NCI-H128 (cell line): ENCODE measurements at regions not wholly inside any gene's neighbourhood (a gene's known extent, or its start where the extent isn't known, plus 50 kb on each side); places are given as distances from the start of the nearest gene placed in this dataset.
"Not testable (repeated sequence)": the region's sequence is repeated elsewhere in the genome, so short reads cannot be mapped to it uniquely, and the experiment has no call there.

Experiments
- DNase-seq: peaks from one replicate; lab custom pipeline; 2025; ENCODE audit not compliant: unreplicated experiment; lab: John Stamatoyannopoulos, UW

GRCh38 chr12:88855301-88855700 lies 275.0 kb upstream of the KITLG start:
- no peak for DNase-seq

GRCh38 chr12:88854260-88854659 lies 274.0 kb upstream of the KITLG start:
- no peak for DNase-seq

- DNase-seq, result not testable (repeated sequence)
These were observed 267.0 kb upstream of the KITLG start for GRCh38 chr12:88847246-88847645.

- no peak for DNase-seq
These were observed 264.2 kb upstream of the KITLG start for GRCh38 chr12:88844426-88844825.

GRCh38 chr12:88842314-88842713 lies 262.0 kb upstream of the KITLG start:
- no peak for DNase-seq

GRCh38 chr12:88839486-88839885 lies 259.2 kb upstream of the KITLG start:
- no peak for DNase-seq

- DNase-seq, result no peak
These were observed 255.9 kb upstream of the KITLG start for GRCh38 chr12:88836156-88836555.

GRCh38 chr12:88834226-88834625 lies 254.0 kb upstream of the KITLG start:
- no peak for DNase-seq

- no peak for DNase-seq
These were observed 253.4 kb upstream of the KITLG start for GRCh38 chr12:88833641-88834116.

GRCh38 chr12:88828537-88828936 lies 248.3 kb upstream of the KITLG start:
- not testable (repeated sequence) for DNase-seq

GRCh38 chr12:88820012-88820411 lies 239.7 kb upstream of the KITLG start:
- DNase-seq, result no peak

- DNase-seq, result no peak
These were observed 235.9 kb upstream of the KITLG start for GRCh38 chr12:88816201-88816600.

GRCh38 chr12:88814779-88815178 lies 234.5 kb upstream of the KITLG start:
- DNase-seq, result no peak

GRCh38 chr12:88812610-88813009 lies 232.3 kb upstream of the KITLG start:
- DNase-seq, result no peak

- no peak for DNase-seq
These were observed 230.5 kb upstream of the KITLG start for GRCh38 chr12:88810806-88811205.

- DNase-seq, result not testable (repeated sequence)
These were observed 229.6 kb upstream of the KITLG start for GRCh38 chr12:88809841-88810240.

GRCh38 chr12:88805692-88806091 lies 225.4 kb upstream of the KITLG start:
- DNase-seq, result no peak

GRCh38 chr12:88805286-88805685 lies 225.0 kb upstream of the KITLG start:
- no peak for DNase-seq

- no peak for DNase-seq
These were observed 221.9 kb upstream of the KITLG start for GRCh38 chr12:88802096-88802706.

GRCh38 chr12:88801227-88802095 lies 221.2 kb upstream of the KITLG start:
- DNase-seq, result no peak

GRCh38 chr12:88793096-88793495 lies 212.8 kb upstream of the KITLG start:
- no peak for DNase-seq

- no peak for DNase-seq
These were observed 210.0 kb upstream of the KITLG start for GRCh38 chr12:88790231-88790630.
